NCI-H2081 (cell line): ENCODE measurements at regions not wholly inside any gene's neighbourhood (a gene's known extent, or its start where the extent isn't known, plus 50 kb on each side); places are given as distances from the start of the nearest gene placed in this dataset.

Experiments
- DNase-seq, 2 experiments: peaks; one replicate each; lab custom pipeline; 2025; lab: John Stamatoyannopoulos, UW

DNA sequence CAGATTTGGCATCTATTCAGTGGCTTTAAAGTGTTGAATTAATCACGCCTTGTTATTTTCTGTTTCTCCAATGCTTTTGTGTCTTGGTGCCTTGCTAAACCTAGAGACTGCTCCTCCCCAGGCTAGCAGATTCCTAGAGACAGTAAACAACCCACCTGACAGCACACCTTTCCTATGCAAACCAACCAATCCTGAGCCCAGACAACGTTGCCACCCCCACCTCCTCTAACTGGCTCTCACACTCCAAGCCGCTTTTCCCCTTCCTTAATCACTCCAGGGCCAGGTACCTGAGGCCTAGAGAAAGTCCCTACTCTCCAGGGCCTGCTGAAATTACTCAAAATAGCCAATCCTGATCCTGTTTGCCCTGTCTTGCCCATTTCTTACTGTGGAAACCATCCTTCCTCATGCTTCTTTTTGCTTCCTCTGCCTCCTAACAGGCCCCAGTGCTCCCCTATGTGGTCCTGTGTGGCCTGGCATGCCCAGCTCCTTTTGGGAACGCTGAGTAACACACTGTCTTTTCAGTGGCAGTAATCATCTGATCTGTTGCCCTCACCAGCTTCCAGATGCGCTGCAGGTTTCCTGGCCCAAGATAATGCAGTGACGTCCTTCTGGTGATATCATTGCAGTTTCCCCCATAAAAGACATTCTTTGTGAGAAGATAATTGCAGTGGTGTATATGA is 53.4 kb downstream of the GAS1 start:
- no peak for DNase-seq

GRCh38 chr9:86892576-86892975 is 54.7 kb downstream of the GAS1 start:
- no peak for DNase-seq

DNA sequence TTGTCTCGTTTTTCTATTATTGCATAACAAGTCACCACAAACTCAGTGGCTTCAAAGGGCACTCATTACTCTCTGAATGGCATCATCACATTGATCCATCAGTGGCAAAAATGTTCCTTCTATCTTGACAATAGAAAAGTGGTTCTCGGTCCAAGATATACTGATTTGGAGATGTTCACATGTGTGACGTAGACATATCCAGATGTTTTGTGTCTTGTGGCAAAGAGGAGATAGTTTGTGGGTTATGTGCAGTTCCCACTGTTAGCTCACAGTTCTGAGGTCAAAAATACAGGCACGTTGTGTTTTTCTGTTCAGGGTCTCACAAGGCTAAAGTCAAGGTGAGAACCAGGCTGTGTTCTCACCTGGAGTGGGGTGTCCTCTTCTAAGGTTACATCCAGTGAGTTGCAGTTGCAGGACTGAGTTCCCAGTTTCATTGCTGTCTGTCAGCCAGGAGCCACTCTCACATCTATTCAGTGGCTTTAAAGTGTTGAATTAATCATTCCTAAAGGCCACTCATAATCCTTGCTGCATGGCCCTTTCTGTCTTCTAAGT is 55.3 kb downstream of the GAS1 start:
- DNase-seq = no peak

GRCh38 chr9:86891091-86891490 is 56.2 kb downstream of the GAS1 start:
- no peak for DNase-seq

GRCh38 chr9:86885232-86885631 is 62.1 kb downstream of the GAS1 start:
- DNase-seq = no peak

DNA sequence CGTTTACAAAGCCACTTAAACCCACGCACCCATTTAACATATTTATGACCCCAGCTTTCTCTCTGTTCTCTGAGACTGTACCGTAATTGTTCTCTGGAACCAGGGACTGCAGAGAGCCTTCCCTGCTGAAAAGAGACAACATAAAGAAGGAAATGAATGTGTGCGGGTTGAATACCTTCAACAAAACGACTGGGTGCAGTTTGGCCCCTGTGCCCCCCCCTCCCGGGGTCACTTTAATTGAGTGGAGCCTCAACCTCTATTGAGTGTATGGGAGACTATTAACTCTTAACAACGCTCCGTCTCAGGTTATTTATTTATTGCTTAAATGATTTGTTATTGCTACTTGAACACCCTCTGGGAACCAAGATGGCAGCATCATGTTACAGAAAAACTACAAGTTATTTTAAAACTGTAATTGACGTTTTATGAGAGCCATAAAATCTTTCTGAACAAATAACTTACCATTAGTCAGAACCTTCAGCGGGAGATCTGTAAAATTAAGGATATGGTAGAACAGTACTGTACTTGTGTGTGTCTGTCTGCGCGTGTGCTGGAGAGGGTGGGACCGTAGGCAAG is 70.6 kb downstream of the GAS1 start:
- DNase-seq = no peak

- no peak for DNase-seq
These were observed 78.7 kb downstream of the GAS1 start for GRCh38 chr9:86868616-86869015.

- no peak for DNase-seq
These were observed 79.4 kb downstream of the GAS1 start for GRCh38 chr9:86867804-86868313.

DNA sequence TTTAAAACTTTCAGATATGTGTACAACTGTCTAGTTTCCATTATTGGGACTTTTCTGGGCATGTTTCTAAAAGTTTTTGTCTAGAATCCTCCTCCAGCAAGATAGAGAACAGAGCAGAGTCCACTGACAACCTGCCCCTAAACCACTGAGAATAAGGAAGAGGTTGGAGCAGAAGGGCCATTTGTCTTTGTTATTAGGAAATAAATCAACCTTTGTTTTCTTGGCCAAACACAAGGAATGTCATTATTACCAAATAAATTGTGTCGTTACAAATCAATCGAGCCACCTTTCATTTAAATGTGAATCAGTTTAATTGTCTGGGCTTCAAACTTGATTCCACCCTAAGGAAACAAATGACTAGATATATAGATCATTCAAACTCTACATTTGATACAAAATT is 81.4 kb downstream of the GAS1 start:
- DNase-seq = no peak

DNA sequence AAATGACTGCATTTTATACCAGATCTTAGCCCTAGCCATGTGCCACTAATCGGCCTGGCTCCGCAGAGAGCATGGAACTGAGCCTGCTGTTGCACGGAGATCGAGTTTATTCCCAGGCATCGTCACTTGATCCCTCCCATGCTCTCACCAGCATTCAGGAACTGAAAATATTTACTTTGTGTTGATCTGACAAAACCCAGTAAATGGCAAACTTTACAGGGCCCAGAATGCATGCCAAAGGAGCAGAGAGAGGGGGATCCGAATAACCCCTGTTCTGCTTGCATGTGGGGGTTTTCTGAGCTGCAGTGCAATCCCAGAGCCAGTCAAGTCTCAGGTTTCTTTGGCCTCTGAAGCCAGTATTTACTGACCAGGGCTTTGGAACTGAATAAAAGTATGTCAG is 87.3 kb downstream of the GAS1 start:
- no peak for DNase-seq

DNA sequence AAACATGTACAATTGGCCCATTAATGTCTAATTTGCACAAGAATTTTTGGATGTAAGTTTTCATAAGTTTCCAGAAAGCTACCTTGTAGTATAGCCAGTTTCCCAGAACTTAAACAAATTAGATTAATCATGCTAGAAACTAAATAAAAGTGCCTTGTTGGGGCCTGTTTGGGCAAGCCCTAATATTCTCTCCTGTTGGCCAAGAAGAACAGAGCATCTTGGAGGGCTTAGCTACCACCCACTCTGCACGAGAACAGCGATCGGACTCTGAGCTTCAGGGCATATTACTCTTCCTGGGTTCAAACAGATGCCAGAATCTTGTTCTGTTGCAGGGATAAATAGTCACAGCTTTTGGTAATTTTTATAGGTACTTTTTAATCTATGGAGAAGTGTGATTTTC is 88.2 kb downstream of the GAS1 start:
- DNase-seq = no peak

GRCh38 chr9:86858009-86858408 is 89.3 kb downstream of the GAS1 start:
- DNase-seq = no peak

- DNase-seq = no peak
These were observed 91.0 kb downstream of the GAS1 start for GRCh38 chr9:86856259-86856658.

- no peak for DNase-seq
These were observed 92.3 kb downstream of the GAS1 start for GRCh38 chr9:86854898-86855523.

GRCh38 chr9:86846656-86847055 is 100.7 kb downstream of the GAS1 start:
- no peak for DNase-seq

DNA sequence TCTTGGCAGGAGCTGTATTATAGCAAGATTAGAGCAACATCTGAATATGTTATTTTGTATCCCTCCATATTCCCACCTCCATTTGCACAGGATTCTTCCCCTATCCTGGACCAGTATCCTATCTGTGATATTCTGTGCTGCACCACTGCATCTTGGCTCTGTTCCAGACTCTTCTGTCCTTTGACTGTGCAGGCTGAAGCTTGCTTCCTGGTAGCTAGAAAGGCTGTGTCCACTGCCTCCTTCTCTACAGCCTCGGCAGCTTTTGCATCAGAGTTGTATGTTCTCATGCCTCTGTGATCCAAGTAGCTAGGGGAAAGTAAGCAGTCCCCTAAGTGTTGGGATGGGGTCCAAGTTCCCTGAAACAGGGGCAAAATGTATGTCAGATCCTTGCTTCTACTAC is 104.1 kb downstream of the GAS1 start:
- no peak for DNase-seq

DNA sequence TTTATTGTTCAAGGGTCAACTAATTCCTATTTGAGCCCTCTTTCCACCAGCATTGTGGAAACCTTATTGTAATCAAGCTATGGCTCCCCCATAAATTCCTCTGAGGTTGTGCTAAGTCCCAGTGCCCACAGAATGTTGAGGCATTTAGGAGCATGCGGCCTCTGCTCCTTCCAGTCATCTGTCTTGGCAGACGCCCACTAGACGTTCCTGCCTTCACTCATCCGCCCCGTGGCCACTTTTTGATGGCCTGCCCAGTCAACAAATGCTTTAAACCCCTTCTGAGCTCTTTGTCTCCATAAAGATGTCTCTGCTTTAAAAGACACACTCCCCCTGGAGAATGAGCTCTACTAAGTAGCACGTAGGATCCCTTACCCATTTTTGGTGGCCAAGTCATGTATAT is 104.7 kb downstream of the GAS1 start:
- no peak for DNase-seq

- DNase-seq = no peak
These were observed 107.8 kb downstream of the GAS1 start for GRCh38 chr9:86839522-86839921.

DNA sequence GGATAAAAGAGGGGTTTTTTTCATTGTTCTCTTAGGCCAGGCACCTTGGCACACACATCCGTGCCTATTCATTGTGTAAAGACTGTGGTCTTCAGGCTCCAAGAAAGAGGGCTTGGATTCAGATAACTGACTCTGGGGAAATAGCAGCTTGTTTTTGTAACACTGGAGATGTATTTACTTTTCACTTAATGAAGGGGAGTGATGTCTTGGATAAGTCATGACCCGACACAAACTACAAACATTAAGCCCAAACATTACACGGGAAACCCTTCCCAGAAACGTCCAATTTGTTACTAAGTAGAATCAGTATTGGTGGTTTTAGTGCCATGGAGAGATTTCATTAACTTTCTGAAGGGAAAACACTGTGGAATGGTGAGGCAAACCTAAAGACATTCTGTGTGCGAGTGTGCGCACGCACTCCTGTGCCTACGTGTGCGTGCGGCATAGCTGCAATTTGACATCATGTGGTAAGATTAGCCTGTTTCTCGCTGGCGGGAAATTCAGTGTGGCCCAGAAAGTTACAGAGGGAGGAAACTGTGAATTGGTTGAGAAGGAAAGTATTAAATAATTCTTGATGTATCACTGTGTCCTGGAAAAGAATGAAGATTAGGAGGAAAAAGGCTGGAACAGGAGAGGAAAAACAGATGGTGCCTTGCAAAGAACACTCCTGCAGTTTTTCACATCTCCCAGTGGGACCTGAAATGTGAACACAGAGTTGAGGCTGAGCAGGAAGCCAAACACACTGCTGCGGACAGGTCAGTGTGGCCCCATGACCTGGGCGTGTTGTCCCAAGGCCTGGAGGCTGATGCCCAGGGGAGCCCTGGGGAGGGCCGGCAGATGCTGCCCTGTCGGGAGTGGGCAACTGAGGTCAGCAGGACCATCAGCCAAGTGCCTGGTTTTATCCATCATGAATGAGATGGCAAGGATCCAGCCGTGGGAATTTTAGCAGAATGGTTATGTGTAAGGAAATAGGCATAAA is 108.5 kb downstream of the GAS1 start:
- DNase-seq = no peak

DNA sequence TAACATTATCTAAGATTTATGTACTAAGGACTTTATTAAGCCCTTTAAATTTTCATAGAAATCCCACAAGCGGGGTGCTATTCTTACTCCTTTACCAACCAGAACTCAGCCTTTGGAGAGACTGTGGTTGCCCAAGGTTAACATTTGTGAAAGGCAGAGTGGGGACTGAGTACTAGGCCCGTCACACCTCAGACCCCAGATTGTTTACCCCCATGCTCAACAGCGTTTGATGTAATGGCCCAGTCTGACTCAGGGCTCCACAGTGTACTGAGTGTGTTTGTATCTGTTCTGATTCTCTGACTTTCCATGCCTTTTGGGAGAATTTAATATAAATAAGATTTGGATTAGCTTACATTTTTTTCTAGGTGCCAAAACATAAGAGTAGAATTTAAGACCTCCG is 110.0 kb downstream of the GAS1 start:
- DNase-seq = no peak

DNA sequence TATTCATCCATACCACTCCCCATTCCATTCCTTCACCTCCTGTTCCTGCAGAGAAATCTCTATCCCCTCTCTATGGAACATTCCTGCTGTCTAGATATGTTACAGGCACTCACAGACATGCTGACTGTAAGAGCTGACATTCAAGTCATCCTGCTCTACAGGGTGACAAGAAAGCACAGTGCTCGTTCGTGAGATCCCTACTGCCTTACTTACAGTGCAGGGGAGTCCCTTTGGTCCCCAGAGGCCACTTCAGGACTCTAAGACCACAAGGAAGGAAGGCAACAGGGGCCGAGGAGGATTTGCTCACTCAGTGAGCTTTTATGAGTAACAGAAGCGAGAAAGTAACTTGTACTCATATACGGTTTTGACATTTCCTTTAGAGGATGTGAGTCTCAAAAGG is 110.5 kb downstream of the GAS1 start:
- DNase-seq = no peak

GRCh38 chr9:86836266-86836665 is 111.0 kb downstream of the GAS1 start:
- DNase-seq = no peak
